HG03196 (cell line): ENCODE measurements at regions not wholly inside any gene's neighbourhood (a gene's known extent, or its start where the extent isn't known, plus 50 kb on each side); places are given as distances from the start of the nearest gene placed in this dataset.
"Not testable (repeated sequence)": the region's sequence is repeated elsewhere in the genome, so short reads cannot be mapped to it uniquely, and the experiment has no call there.

Experiments used
- ATAC-seq: cut with Tn5 transposase; IDR thresholded peaks from one replicate; pipeline ENCODE4 v1.9.1; 2021; ENCODE audit not compliant: unreplicated experiment

DNA sequence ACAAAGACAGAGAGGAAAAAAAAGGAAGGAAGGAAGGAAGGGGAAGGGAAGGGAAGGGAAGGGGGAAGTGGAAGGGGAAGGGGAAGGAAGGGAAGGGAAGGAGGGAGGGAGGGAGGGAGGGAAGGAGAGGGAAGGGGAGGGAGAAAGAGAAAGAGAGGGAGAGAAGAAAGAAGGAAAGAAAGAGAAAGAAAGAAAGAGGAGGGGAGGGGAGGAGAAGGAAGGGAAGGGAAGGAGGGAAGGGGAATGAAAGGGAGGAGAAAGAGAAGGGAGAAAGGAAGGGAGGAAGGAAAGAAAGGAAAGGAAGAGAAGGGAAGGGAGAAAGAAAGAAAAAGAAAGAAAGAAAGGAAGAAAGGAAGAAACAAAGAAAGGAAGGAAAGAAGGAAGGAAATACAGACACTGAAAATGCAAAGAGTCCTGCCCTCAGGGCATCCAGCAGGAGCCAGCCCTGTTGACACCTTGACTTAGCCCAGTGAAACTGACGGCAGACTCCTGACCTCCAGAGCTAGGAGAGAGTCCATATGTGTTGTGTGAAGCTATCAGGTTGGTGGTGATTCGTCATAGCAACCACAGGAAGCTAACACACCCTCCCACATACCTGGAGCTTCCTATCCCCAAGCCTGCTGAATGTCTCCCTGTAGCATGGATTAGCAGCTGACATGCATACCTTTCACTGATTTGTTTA, 58.7 kb upstream of the SULF2 start:
- no peak for ATAC-seq

DNA sequence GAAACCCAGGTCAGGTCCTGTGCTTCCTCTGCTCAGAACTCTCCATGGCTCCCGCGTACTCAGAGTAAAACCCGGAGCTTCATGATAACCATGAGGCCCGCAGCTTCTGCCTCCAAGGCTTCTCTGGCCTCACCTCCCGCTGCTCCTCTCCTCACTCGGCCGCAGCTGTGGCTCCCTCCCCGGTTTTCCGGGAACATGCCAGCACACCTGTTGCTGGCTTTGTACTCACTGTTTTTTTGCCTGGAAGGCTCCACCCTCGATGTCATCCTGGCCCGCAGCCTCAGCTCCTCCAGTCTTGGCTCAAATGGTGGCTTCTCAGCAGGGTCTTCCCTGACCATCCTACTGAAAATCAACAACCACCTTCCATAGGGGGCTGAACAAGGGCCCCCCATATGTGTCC, 57.7 kb upstream of the SULF2 start:
- not testable (repeated sequence) for ATAC-seq

DNA sequence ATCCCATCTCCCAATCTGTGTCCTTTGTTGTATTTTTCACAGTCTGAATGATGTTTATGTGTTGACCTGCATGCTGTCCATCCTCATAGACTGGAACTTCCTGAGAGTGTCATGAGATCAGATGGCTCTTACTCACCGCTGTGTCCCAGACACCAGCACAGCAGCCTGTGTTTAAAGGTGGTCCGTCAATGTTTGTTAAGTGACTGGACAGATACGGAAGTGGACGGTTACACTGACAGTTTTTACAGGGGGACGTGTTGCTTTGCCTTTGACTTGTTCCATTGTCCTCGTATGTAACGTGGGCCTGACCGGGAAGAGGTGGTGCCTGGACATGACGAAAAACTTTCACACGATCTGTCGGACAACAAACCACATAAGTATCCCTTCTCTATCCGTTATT, 56.7 kb upstream of the SULF2 start:
- not testable (repeated sequence) for ATAC-seq

DNA sequence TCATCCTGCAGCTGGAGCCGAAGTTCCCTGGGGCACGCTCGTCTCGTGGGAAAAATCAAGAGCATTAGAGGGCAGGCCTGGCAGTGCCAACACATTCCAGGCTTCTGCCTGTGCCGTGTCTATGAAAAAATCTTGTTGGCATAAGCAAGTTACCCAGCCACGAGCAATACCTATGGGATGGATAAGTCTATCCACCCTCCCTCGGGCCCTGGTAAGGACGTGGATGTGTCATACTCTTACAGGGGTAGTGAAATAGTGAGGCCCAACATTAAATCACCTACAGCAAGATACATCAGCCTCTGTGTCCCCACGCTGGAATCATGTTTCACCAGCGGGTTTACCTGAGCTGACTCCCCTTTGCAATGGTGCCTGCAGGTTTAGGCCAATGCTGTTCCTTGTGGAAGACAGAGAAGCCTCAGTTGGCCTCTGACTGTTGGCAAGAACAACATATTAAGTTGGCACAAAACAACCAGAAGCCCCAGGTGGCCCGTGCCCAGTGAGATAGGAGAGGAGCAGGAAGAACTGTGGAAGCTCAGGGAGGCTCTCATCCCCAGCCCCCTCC, 51.1 kb upstream of the SULF2 start:
- ATAC-seq: not testable (repeated sequence)
